ENCODE measurements at regions not wholly inside any gene's neighbourhood (a gene's known extent, or its start where the extent isn't known, plus 50 kb on each side); places are given as distances from the start of the nearest gene placed in this dataset.

GRCh38 chr18:60746491-60746890 is 373.9 kb upstream of the MC4R start:
- no peak overlapping the region for H3K4me2 ChIP-seq (ENCODE audit: low read length)
- TF ChIP-seq EZH2 (IDR thresholded peaks at IDR 0.05; ENCODE audit: insufficient read depth, low read length) (no peak), CTCF (IDR thresholded peaks at IDR 0.05; ENCODE audit: insufficient read depth, low read depth, low read length) (no peak)
- no peak overlapping the region for H3K9ac ChIP-seq (ENCODE audit: low read length)
- H3K4me3 ChIP-seq (ENCODE audit: insufficient read depth, low read depth, low read length), result no peak overlapping the region
- H3K4me1 ChIP-seq (ENCODE audit: insufficient read depth, low read length), result no peaks in the 10 kb centered on the region
- no peaks in the 10 kb centered on the region for H4K20me1 ChIP-seq (ENCODE audit: insufficient read depth, low read length)
- H3K79me2 ChIP-seq (ENCODE audit: insufficient read depth, low read length), result no peaks in the 10 kb centered on the region
- Mint-ChIP-seq H3K36me3 (ENCODE audit: low read depth, unreplicated experiment) (no peaks in the 10 kb centered on the region), H3K4me1 (ENCODE audit: low read depth, unreplicated experiment) (no peaks in the 10 kb centered on the region), H3K9me3 (ENCODE audit: unreplicated experiment) (no peaks in the 10 kb centered on the region), H3K27me3 (ENCODE audit: low read depth, unreplicated experiment) (peaks cover 2% of the 10 kb centered on the region), H3K27ac (ENCODE audit: unreplicated experiment) (no peak overlapping the region), H3K4me3 (ENCODE audit: unreplicated experiment) (no peak overlapping the region)
- no peaks in the 10 kb centered on the region for H3K36me3 ChIP-seq (ENCODE audit: insufficient read depth, low read length)
- no peak overlapping the region for H2AFZ ChIP-seq (ENCODE audit: low read depth, low read length)
- H3K9me3 ChIP-seq (ENCODE audit: insufficient read depth, low read depth, low read length), result no peaks in the 10 kb centered on the region
- H3K27ac ChIP-seq (ENCODE audit: low read depth, low read length), result no peak overlapping the region
- no peak for FAIRE-seq
- no peaks in the 10 kb centered on the region for H3K27me3 ChIP-seq (ENCODE audit: insufficient read depth, low read length)
- DNase-seq (ENCODE audit: low read depth), result no peak

GRCh38 chr18:60746919-60747318 is 374.3 kb upstream of the MC4R start:
- Histone ChIP-seq H3K27ac (ENCODE audit: low read depth, low read length) (no peak overlapping the region), H3K4me3 (ENCODE audit: insufficient read depth, low read depth, low read length) (no peak overlapping the region), H3K9me3 (ENCODE audit: insufficient read depth, low read depth, low read length) (no peaks in the 10 kb centered on the region), H3K9ac (ENCODE audit: low read length) (no peak overlapping the region), H4K20me1 (ENCODE audit: insufficient read depth, low read length) (no peaks in the 10 kb centered on the region), H2AFZ (ENCODE audit: low read depth, low read length) (no peak overlapping the region), H3K36me3 (ENCODE audit: insufficient read depth, low read length) (no peaks in the 10 kb centered on the region), H3K27me3 (ENCODE audit: insufficient read depth, low read length) (no peaks in the 10 kb centered on the region), H3K79me2 (ENCODE audit: insufficient read depth, low read length) (no peaks in the 10 kb centered on the region), H3K4me1 (ENCODE audit: insufficient read depth, low read length) (no peaks in the 10 kb centered on the region), H3K4me2 (ENCODE audit: low read length) (no peak overlapping the region)
- no peak overlapping the region for H3K4me3 Mint-ChIP-seq (ENCODE audit: unreplicated experiment)
- DNase-seq (ENCODE audit: low read depth), result no peak
- peaks cover 2% of the 10 kb centered on the region for H3K27me3 Mint-ChIP-seq (ENCODE audit: low read depth, unreplicated experiment)
- no peaks in the 10 kb centered on the region for H3K4me1 Mint-ChIP-seq (ENCODE audit: low read depth, unreplicated experiment)
- H3K36me3 Mint-ChIP-seq (ENCODE audit: low read depth, unreplicated experiment), result no peaks in the 10 kb centered on the region
- no peaks in the 10 kb centered on the region for H3K9me3 Mint-ChIP-seq (ENCODE audit: unreplicated experiment)
- H3K27ac Mint-ChIP-seq (ENCODE audit: unreplicated experiment), result no peak overlapping the region
- TF ChIP-seq EZH2 (IDR thresholded peaks at IDR 0.05; ENCODE audit: insufficient read depth, low read length) (no peak), CTCF (IDR thresholded peaks at IDR 0.05; ENCODE audit: insufficient read depth, low read depth, low read length) (no peak)
- no peak for FAIRE-seq

GRCh38 chr18:60753753-60754152 is 381.2 kb upstream of the MC4R start:
- Histone ChIP-seq H4K20me1 (ENCODE audit: insufficient read depth, low read length) (no peaks in the 10 kb centered on the region), H3K79me2 (ENCODE audit: insufficient read depth, low read length) (no peaks in the 10 kb centered on the region), H3K36me3 (ENCODE audit: insufficient read depth, low read length) (no peaks in the 10 kb centered on the region), H3K9ac (ENCODE audit: low read length) (no peak overlapping the region), H3K9me3 (ENCODE audit: insufficient read depth, low read depth, low read length) (no peaks in the 10 kb centered on the region), H3K4me2 (ENCODE audit: low read length) (no peak overlapping the region), H3K4me3 (ENCODE audit: insufficient read depth, low read depth, low read length) (no peak overlapping the region), H3K27me3 (ENCODE audit: insufficient read depth, low read length) (no peaks in the 10 kb centered on the region), H2AFZ (ENCODE audit: low read depth, low read length) (no peak overlapping the region), H3K27ac (ENCODE audit: low read depth, low read length) (no peak overlapping the region), H3K4me1 (ENCODE audit: insufficient read depth, low read length) (no peaks in the 10 kb centered on the region)
- no peak overlapping the region for H3K4me3 Mint-ChIP-seq (ENCODE audit: unreplicated experiment)
- no peaks in the 10 kb centered on the region for H3K4me1 Mint-ChIP-seq (ENCODE audit: low read depth, unreplicated experiment)
- H3K27ac Mint-ChIP-seq (ENCODE audit: unreplicated experiment), result no peak overlapping the region
- no peaks in the 10 kb centered on the region for H3K36me3 Mint-ChIP-seq (ENCODE audit: low read depth, unreplicated experiment)
- H3K27me3 Mint-ChIP-seq (ENCODE audit: low read depth, unreplicated experiment), result peaks cover 2% of the 10 kb centered on the region
- FAIRE-seq (no peak), DNase-seq (ENCODE audit: low read depth) (no peak)
- no peaks in the 10 kb centered on the region for H3K9me3 Mint-ChIP-seq (ENCODE audit: unreplicated experiment)
- TF ChIP-seq CTCF (IDR thresholded peaks at IDR 0.05; ENCODE audit: insufficient read depth, low read depth, low read length) (no peak), EZH2 (IDR thresholded peaks at IDR 0.05; ENCODE audit: insufficient read depth, low read length) (no peak)

All from astrocyte (in vitro differentiated cells and primary cell).